GM18499 (cell line): ENCODE measurements at regions not wholly inside any gene's neighbourhood (a gene's known extent, or its start where the extent isn't known, plus 50 kb on each side); places are given as distances from the start of the nearest gene placed in this dataset.
"Not testable (repeated sequence)": the region's sequence is repeated elsewhere in the genome, so short reads cannot be mapped to it uniquely, and the experiment has no call there.

Experiments
- ATAC-seq: cut with Tn5 transposase; IDR thresholded peaks from one replicate; pipeline ENCODE4 v1.9.1; 2021; ENCODE audit warnings: moderate number of reproducible peaks; ENCODE audit not compliant: insufficient read depth, unreplicated experiment

DNA sequence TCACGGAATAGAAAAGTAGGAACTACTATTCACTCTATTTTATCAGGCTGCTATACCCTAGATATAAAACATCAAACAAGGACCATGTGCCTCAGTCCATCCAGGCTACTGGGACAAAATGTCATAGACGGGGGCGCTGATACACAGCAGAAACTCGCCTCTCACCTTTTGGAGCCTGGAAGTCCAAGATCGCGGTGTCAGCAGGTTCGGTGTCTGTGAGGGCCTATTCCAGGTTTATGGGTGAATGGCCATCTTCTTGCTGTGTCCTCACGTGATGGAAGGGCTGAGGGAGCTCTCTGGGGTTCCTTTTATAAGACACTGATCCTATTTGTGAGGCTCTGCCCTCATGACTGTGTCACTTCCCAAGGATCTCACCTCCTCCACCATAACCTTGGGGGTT, 89.5 kb downstream of the DLL1 start:
- ATAC-seq: no peak

DNA sequence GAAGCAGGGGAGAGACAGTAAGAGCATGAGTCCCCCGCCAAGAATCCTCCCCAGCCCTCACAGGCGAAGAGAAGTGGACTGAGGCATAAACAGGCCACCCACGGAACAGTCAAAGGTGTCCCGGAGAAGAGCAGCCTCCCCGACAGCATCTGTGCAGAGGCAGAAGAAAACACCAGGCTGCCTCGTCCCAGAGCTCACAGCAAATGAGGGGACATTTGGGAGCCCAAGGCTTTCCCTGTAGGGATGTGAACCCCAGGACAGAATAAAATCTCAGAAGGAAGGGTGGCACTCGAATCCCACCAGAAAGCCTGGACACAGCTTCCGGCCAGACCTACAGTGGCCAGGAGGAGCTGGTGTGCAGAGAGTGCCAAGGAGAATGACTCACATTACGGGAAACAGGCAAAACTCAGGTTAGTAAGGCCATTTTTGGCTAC, 90.4 kb downstream of the DLL1 start:
- no peak for ATAC-seq

DNA sequence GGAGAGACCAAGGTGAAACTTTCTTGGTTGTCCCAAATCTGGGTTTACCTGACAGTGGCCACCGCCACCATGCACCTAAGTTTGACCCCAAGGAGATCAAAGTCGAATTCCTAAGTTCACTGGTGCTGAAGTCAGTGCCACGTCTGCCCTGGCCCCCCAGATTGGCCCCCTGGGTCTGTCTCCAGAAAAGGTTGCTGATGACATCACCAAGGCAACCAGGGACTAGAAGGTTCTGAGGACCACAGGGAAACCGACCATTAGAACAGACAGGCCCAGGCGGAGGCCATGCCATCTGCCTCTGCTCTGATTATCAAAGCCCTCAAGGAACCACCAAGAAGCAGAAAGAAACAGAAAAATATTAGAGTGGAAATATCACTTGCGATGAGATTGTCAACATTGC, 91.2 kb downstream of the DLL1 start:
- ATAC-seq: no peak

DNA sequence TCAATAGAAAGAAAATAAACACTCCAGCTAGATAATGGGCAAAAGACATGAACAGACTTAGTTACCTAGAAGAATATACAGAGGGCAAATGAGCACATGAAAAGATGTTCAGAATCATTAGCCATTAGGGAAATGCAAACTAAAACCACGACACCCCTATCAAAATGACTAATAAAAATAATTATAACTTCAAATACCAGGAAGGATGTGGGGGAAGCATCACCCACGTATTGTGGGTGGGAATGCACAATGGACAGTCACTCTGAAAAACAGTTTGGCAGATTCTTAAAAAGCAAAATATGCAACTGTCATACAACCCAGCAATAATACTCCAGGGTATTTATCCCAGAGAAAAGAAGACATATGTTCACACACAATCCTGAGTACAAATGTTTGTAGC, 92.6 kb downstream of the DLL1 start:
- no peak for ATAC-seq

DNA sequence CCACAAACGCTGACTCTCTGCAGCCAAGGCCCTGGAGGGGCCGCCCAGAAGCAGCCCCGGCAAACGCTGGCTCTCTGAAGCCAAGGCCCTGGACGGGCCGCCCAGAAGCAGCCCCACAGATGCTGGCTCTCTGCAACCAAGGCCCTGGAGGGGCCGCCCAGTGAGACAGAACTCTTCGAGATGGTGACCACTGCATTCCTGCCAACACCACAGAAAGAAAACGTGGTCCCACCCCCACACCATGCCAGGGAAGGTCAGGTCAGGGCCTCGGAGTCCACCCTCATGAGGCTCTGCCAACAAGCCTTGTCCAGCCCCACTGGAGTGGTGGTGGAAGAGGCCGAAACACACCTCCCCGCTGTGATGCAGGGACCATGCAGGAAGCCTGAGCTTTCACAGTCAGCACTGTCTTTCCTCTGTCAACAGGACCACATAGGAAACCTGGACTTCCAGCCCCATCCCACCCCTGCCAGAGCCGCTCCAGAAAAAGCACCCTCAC, 97.5 kb downstream of the DLL1 start:
- no peak for ATAC-seq

DNA sequence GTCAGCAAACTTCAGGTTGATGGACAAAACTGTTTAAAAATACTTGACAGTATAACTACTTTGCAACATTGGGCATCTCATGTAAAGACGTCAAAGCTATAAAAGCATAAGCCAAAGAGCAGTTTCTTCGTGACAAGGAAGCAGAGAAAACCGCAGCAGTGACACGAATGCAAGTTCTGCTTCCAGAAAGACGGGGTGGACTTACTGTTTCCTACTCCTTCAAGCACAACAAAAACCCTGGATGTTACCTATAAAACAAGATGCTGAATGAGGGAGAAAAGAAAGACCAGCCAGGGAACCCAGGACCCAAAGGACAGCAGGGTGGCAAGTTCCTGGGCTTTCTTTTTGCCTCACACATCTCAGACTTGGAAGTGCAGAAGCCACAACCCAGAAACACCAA, 98.0 kb downstream of the DLL1 start:
- ATAC-seq: no peak

DNA sequence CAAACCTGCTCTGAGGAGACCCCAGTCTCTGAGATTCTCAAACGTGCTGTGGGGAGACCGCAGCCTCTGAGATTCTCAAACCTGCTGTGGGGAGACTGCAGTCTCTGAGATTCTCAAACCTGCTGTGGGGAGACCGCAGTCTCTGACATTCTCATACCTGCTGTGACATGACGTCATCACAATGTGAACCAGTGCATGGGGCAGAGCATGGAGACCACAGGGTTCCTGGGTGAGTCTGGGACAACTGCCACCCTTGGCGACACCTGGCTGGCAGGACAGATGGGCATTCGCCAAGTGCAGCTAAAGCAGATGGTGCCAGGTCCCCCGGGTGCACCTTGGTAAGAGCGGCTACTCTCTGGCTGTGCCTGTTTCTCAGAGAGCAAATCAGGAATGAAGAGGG, 98.8 kb downstream of the DLL1 start:
- not testable (repeated sequence) for ATAC-seq

DNA sequence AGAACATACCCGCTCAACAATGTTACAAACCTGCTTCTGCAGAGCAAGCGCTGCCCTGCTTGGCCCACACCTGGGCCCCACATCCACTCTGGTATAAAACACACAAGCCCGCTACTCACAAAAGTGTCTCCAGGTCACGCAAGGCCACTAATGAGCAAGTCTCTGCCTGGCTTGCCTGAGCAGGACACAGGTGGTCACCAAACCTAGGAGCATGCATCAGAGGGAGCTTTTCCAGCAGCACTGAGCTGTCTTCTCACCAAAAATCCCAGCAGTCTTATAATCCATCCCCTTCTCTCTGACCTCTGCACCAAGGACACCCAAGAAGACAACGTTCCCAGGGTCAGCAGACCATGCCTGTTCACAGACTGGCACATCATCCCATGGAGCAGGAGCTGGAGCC, 100.8 kb downstream of the DLL1 start:
- no peak for ATAC-seq

DNA sequence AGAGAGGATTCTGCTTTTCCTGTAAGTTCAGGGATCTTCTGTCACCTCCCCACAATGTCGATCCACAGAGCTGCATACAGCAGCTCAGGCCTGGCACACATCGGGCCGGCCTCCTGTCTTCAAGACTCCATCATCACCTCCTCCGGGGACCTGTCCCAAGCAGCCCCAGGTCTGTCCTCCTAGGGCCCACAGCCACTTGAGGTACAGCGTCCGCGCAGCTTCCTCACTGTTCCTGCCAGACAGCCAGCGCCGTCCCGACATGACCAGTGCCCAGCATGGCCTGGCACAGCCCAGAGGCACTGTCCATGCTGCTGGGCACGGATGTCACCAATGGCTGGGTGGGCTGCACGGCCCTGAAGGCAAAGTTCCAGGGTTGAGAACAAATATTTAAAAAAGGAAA, 101.6 kb downstream of the DLL1 start:
- ATAC-seq: no peak

DNA sequence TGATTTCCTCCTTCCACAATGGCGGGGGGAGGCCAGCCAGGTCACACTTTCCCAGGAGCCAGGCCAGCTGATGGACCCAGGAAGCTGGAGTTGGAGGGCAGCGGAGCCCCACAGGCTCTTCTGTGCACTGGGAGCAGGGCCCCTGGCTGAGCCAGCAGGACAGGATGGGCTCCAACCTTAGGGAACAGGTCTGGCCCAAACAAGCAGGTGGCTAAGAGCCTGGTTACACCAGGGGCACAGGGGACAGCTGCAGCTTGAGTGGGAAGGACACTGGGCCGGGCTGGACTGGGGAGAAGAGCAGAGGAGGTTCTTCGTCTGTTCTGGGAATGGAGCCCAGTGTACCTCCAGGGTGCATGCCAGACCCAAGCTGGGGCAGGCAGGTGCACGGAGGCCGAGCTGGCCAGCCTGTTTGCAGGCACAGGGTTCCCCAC, 102.3 kb downstream of the DLL1 start:
- no peak for ATAC-seq

DNA sequence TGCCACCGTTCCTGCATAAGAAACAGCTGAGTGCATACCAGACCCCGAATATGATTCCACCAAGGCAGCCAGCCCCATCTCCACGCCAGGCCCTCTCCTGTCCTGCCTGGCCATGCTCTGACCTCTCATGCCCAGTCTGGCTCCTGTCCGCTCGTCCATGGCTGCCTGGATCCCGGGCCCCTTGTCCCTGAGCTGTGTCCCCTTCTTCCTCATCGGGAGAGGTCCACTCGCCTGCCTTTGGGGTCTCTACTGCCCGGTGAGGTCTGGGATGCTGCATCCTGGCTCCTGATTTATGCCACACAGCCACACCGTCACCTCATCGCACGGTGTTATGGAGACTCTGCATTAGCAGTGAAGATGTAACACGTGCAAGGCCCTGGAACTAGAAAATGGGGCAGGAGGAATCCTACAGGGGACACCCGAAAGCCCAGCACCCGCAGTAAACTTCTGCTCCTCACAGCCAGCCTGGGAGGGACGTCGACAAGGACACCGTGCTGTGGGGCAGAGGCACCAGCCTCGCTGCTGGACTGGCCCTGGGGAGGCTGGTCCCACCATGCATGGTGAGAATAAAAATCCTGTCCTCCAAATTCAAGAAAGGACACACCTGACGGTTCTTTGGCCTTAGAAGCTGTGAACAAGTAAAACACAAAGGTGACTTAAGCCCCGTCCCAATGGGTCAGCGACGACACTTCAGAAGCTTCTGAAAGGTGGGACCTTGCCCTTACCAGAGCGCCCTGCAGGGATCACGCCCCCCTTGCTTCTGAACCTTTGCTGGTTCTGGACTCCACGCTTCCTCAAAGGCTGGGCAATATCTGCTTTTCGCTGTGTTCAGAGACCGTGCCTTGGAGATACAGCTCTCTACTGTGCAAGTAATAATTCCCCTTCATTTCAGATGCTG, 103.0 kb downstream of the DLL1 start:
- ATAC-seq: no peak

DNA sequence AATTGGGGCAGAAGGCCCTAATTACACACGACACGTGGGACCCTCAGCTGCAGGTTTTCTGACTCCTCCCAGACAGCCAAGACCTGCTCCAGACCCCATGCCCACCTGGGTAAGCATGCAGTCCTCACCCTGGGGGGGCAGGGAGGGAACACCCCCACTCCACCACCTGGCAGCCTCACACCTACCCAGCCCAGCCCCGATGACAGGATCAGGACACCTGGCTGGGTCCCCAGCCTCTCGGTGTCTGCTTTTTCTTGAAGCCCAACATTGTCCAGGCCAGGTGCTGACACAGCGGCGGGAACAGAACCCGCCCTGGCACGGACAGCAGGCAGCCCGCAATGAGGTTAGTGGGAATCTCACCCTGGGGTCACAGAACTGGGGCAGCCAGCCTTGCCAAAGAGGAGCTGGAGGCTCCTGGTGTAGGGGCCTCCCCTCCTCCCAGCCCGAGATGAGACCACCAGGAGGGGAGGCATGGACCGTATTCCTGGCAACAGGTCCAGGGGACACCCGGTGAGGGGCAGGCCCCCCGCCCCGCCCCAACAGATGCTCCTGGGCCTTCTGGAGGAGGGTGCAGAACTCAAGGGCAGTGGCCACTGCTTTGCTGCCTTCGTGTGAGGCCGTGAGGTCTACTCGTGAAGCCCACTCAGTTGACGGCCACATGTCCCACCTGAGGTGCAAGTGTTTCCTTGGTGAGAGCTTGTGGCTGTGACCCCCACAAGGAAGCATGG, 103.8 kb downstream of the DLL1 start:
- no peak for ATAC-seq

DNA sequence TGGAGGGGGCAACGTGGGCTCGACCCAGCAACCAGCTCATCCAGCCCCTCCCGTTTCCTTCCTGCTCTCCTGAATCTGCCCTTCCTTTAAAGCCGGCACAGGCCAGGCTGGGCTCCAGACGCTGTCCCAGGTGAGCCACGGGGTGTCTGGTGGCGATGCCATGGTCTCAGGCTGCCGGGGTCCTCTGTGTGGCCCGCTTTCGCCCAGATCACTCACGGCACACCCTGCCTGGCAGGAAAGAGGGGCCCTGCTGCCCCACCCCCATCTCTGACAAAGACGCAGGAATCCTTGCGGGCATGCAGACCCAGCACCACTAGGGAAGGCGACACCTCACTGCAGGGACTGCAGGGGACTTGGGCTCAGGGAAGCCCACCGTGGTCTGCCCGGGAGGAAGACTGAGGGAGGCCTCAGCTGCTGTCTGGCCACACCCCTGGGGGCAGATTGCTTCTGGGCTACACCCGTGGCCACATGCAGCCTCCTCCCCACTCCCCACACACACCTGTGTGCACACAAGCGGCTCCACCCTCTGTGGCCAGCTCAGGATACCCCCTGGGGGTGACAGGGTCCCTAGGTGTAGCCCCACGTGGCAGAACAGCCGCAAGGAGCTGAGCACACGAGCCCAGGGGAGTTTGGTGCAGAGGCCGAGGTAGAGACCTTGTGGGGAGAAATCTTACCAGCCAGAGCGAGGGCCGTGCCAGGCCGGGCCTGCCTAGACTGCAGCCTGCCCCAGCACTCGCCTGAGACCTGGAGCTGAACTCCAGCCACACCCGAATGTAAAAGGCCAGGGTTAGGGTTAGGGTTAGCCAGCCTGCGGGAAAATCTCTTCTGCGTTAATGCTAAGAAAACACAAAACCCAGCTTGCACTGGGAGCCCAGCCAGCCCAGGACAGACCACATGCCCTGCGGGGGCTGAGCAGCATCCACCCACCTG, 104.6 kb downstream of the DLL1 start:
- ATAC-seq: no peak

DNA sequence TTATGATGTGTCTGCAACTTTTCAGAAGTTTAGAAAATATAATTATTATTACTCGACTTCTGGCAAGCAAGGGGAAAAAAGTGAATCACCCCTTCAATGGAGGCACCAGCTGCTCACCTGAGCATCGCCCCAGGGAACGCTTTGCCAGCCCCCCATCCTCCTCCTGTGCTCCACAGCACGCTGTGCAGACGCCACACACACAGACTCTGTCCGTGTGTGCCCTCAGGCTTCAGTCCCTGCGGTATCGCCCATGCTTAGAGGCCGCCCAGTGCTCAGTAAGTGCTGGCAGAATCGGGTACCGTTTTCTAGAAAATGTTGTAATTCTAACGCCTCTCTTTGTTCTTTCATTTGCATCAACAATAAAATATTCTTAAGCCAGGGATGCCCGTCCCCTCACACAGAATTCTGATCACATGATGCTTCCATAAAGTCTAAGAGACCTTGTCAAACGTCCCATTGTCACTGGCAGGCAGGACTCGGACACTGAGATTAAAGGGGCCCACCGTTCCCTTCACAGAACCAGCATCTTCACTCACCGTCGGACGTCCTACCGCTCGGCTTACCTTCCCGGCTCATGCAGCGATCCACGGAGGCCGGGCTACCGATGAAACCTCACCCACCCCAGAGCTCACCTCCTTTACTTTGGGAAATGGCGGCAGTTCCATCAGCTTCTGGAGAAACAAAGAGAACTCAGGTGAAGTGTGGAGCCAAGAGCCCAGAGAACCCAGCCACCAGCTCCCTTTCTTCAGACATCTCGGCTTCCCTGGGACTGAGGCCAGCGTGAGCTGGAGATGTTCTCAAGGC, 105.5 kb downstream of the DLL1 start:
- ATAC-seq: no peak

DNA sequence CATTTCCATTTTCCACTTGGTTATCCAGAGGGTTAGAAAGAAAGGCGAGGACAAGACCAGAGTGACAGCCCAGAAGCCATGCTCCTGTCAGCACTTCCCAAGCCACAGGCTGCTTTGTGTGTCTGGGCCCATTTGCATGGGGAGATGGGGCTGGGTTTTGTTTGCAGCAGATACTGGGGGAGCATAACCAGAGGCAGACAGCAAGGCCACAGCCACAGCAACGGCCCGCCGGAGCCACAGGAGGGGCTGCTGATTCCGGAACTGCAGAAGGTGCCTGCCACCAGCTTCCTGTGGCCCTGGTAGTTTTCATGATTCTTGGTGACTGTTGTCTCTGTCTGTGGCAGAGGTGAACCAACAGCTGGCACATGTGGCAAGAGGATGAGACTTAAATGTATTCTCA, 106.6 kb downstream of the DLL1 start:
- no peak for ATAC-seq

DNA sequence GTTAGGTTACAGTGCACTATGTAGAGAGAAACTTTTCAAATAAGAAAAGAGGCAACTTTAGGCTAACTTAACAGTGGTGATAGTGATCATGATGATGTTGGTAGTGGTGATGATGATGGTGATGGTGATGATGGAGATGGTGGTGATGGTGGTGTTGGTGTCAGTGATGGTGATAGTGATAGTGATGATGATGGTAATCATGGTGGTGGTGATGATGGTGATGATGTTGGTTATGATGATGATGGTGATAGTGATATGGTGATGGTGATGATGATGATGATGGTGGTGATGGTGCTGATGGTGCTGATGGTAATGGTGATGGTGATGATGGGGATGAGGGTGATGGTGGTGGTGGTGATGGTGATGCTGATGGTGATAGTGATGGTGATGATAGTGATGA, 107.4 kb downstream of the DLL1 start:
- ATAC-seq: no peak

DNA sequence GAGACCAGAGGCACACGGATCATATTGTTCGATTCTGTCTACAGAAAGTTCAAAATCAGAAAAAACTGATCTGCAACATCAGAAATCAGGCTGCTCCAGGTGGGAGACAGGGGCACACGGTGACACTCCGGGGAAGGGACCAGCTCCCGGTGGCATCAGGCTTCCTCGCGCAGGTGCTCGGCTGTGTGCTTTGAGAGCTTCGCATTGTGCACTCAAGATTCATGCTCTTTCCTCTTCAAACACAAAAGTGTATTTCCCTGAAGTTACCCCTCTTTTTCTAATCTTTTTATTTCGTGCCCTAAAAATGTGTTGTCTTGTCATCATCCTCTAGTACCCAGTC, 108.1 kb downstream of the DLL1 start:
- no peak for ATAC-seq

DNA sequence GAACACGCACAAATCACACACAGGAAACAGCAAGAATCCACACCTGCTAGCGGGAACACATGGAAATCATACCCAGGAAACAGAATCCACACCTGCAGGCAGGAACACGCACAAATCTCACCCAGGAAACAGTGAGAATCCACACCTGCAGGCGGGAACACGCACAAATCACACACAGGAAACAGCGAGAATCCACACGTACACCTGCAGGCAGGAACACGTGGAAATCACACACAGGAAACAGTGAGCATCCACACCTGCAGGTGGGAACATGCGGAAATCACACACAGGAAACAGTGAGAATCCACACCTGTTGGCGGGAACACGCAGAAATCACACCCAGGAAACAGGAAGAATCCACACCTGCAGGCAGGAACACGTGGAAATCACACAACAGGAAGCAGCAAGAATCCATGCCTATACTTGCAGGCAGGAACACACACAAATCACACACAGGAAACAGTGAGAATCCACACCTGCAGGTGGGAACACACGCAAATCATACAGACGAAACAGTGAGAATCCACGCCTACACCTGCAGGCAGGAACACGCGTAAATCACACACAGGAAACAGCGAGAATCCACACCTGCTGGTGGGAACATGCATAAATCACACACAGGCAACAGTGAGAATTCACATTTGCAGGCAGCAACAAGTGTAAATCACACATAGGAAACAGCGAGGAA, 108.6 kb downstream of the DLL1 start:
- ATAC-seq: no peak

DNA sequence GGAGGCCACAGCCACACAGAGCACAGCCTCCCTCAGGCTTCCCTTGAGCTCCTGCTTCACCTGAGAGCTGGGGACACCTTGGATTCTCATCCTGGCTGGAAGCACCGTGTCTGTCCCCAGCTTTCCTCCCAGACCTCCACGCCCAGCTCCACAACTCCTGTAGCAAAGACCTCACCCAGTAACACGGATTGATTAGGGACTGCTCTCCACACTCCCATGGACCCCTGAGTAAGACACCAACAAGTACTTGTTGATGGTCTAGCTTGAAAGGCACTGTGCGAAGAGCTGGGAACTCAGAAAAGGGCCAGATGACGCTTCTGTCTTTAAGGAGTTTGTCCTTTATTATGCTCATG, 109.6 kb downstream of the DLL1 start:
- ATAC-seq: no peak
